22Rv1 (cell line): ENCODE measurements at regions not wholly inside any gene's neighbourhood (a gene's known extent, or its start where the extent isn't known, plus 50 kb on each side); places are given as distances from the start of the nearest gene placed in this dataset.

ENCODE experiments used
- ZFX ChIP-seq: fragments of 450-650 bp; IDR thresholded peaks from 2 replicates; pipeline ENCODE4 v1.6.1; 2017; ENCODE audit warnings: antibody characterized with exemption, borderline replicate concordance
- TF ChIP-seq, protein P1 (sequence below): fragments of 450-650 bp; IDR thresholded peaks from 2 replicates; pipeline ENCODE4 v1.5.1; 2017; ENCODE audit warnings: mild to moderate bottlenecking

DNA sequence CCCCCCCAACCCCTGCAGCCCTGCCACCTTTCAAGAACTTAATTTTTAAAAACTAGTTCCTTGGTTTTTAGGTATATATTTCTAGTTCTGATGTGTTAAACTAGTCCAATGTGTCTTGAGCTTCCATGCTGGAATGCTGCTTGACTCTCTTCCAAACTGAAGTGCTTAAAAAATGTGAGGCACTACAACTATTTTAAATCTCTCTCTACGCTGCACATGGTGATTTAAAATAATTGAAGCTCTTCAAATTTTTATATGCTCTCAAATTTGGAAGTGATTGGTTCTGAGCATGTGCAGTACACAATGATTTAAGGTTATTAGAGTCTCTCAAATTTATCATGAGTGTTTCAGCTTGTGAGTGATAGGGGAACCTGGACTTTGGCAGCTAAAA, 192.6 kb upstream of the ZEB2 start:
- TF ChIP-seq, protein P1, sequence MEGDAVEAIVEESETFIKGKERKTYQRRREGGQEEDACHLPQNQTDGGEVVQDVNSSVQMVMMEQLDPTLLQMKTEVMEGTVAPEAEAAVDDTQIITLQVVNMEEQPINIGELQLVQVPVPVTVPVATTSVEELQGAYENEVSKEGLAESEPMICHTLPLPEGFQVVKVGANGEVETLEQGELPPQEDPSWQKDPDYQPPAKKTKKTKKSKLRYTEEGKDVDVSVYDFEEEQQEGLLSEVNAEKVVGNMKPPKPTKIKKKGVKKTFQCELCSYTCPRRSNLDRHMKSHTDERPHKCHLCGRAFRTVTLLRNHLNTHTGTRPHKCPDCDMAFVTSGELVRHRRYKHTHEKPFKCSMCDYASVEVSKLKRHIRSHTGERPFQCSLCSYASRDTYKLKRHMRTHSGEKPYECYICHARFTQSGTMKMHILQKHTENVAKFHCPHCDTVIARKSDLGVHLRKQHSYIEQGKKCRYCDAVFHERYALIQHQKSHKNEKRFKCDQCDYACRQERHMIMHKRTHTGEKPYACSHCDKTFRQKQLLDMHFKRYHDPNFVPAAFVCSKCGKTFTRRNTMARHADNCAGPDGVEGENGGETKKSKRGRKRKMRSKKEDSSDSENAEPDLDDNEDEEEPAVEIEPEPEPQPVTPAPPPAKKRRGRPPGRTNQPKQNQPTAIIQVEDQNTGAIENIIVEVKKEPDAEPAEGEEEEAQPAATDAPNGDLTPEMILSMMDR, result no peak
- TF ChIP-seq ZFX, result no peak
